ENCODE measurements at regions not wholly inside any gene's neighbourhood (a gene's known extent, or its start where the extent isn't known, plus 50 kb on each side); places are given as distances from the start of the nearest gene placed in this dataset.

GRCh38 chr6:56793938-56794337 lies 151.2 kb upstream of the DST start:
- TF ChIP-seq POLR2A (IDR thresholded peaks at IDR 0.05; ENCODE audit: low read length) (no peak), GATA1 (IDR thresholded peaks at IDR 0.05; ENCODE audit: low read depth, low read length) (no peak)

All from erythroblast (primary cell).